Panc1 (cell line): ENCODE measurements at regions not wholly inside any gene's neighbourhood (a gene's known extent, or its start where the extent isn't known, plus 50 kb on each side); places are given as distances from the start of the nearest gene placed in this dataset.

Source experiments
- CTCF ChIP-seq: fragments of 450-650 bp; IDR thresholded peaks from 2 replicates; pipeline ENCODE4 v1.5.1; 2017; ENCODE audit warnings: mild to moderate bottlenecking
- POLR2AphosphoS5 ChIP-seq: IDR thresholded peaks from 2 replicates; pipeline ENCODE4 v1.6.1; 2012; ENCODE audit warnings: mild to moderate bottlenecking, low read depth, low read length, moderate library complexity
- SIN3A ChIP-seq: IDR thresholded peaks from 2 replicates; pipeline ENCODE4 v1.6.1; 2012; ENCODE audit warnings: low read depth, mild to moderate bottlenecking, low read length, moderate library complexity, borderline replicate concordance; ENCODE audit not compliant: insufficient read depth
- TF ChIP-seq, protein P1 (sequence below), 2 experiments: IDR thresholded peaks; 2 replicates each; pipeline ENCODE4 v1.6.1; 2011 to 2012; ENCODE audit warnings: low read depth in 2 of 2, control low read depth in 1 of 2, low read length in 1 of 2, mild to moderate bottlenecking in 1 of 2, moderate library complexity in 1 of 2; ENCODE audit not compliant: insufficient read depth in 1 of 2

GRCh38 chr22:26827611-26828010, 170.2 kb downstream of the MIAT start:
- TF ChIP-seq CTCF (no peak), SIN3A (no peak), POLR2AphosphoS5 (no peak)
- TF ChIP-seq, protein P1, sequence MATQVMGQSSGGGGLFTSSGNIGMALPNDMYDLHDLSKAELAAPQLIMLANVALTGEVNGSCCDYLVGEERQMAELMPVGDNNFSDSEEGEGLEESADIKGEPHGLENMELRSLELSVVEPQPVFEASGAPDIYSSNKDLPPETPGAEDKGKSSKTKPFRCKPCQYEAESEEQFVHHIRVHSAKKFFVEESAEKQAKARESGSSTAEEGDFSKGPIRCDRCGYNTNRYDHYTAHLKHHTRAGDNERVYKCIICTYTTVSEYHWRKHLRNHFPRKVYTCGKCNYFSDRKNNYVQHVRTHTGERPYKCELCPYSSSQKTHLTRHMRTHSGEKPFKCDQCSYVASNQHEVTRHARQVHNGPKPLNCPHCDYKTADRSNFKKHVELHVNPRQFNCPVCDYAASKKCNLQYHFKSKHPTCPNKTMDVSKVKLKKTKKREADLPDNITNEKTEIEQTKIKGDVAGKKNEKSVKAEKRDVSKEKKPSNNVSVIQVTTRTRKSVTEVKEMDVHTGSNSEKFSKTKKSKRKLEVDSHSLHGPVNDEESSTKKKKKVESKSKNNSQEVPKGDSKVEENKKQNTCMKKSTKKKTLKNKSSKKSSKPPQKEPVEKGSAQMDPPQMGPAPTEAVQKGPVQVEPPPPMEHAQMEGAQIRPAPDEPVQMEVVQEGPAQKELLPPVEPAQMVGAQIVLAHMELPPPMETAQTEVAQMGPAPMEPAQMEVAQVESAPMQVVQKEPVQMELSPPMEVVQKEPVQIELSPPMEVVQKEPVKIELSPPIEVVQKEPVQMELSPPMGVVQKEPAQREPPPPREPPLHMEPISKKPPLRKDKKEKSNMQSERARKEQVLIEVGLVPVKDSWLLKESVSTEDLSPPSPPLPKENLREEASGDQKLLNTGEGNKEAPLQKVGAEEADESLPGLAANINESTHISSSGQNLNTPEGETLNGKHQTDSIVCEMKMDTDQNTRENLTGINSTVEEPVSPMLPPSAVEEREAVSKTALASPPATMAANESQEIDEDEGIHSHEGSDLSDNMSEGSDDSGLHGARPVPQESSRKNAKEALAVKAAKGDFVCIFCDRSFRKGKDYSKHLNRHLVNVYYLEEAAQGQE (IDR thresholded peaks at IDR 0.05; ENCODE audit: insufficient read depth in 1 of 2, low read depth in 2 of 2, low read length in 1 of 2) = no peak
